Sigmoid colon (tissue), 6 donors: ENCODE measurements at regions not wholly inside any gene's neighbourhood (a gene's known extent, or its start where the extent isn't known, plus 50 kb on each side); places are given as distances from the start of the nearest gene placed in this dataset.

Experiments
- DNase-seq: peaks from one replicate; pipeline ENCODE4 v3.0.0-alpha.2; 2019
- H3K27ac ChIP-seq, 4 donors: fragments of 200-600 bp; sonication (generic); one replicate each; pipeline ENCODE4 v1.5.1; 2016 to 2019; ENCODE audit warnings: mild to moderate bottlenecking in 1 of 4
- H3K27me3 ChIP-seq, 3 donors: fragments of 200-600 bp; sonication (generic); one replicate each; pipeline ENCODE4 v1.5.1; 2019; ENCODE audit warnings: mild to moderate bottlenecking in 1 of 3
- H3K36me3 ChIP-seq, 4 donors: fragments of 200-600 bp; sonication (generic); one replicate each; pipeline ENCODE4 v1.5.1; 2016 to 2019
- H3K4me1 ChIP-seq, 4 donors: fragments of 200-600 bp; sonication (generic); one replicate each; pipeline ENCODE4 v1.5.1; 2017 to 2019
- H3K4me3 ChIP-seq, 4 donors: fragments of 200-600 bp; sonication (generic); one replicate each; pipeline ENCODE4 v1.5.1; 2017 to 2019; ENCODE audit warnings: mild to moderate bottlenecking in 2 of 4, moderate library complexity in 1 of 4
- H3K9me3 ChIP-seq, 4 donors: fragments of 200-600 bp in 3 of 4; sonication (generic) in 3 of 4; one replicate each; pipeline versions ENCODE4 v1.5.1 to v1.6.1; 2013 to 2019
- EP300 ChIP-seq, 4 donors: sonication (generic); formaldehyde crosslinking; IDR thresholded peaks; one replicate each; pipeline ENCODE4 v1.6.1; 2017; ENCODE audit warnings: antibody characterized with exemption in 4 of 4
- POLR2A ChIP-seq, 2 donors: fragments of 450-650 bp; IDR thresholded peaks; one replicate each; pipeline ENCODE4 v1.6.1; 2016; ENCODE audit warnings: antibody characterized with exemption in 2 of 2, mild to moderate bottlenecking in 2 of 2, moderate library complexity in 2 of 2
- POLR2AphosphoS5 ChIP-seq, 4 donors: sonication (generic); formaldehyde crosslinking; IDR thresholded peaks; one replicate each; pipeline ENCODE4 v1.6.1; 2017; ENCODE audit warnings: antibody characterized with exemption in 4 of 4
- WGBS, 2 donors: extraction: QIAGEN DNeasy Blood & Tissue Kit; methylation state at CpG; one replicate each; pipeline ENCODE4 v1.1.7; 2013; 5-methylcytosine and 5-hydroxymethylcytosine counted together
- intact Hi-C: fragments of 100-400 bp; cut with DNase I; formaldehyde crosslinking; loops from one replicate; pipeline ENCODE4 v1.15.1; 2023
- TF ChIP-seq, protein P1 (sequence below), 4 experiments: fragments of 450-650 bp in 3 of 4; fragments of 200-600 bp in 1 of 4; IDR thresholded peaks; one replicate each; pipeline ENCODE4 v1.5.1; 2016 to 2019; ENCODE audit warnings: antibody characterized with exemption in 4 of 4, mild to moderate bottlenecking in 3 of 4, moderate library complexity in 2 of 4
- donor health status: healthy with polysubstance abuse.
- donor health status: healthy.

GRCh38 chr3:193801097-193801496 is 208.1 kb downstream of the OPA1 start:
- Histone ChIP-seq H3K27me3 (no peaks in the 10 kb centered on the region), H3K9me3 (no peaks in the 10 kb centered on the region), H3K4me1 (peaks cover 0 to 7% (median 5%) of the 10 kb centered on the region in 4 donors), H3K4me3 (no peak overlapping the region), H3K27ac (no peak overlapping the region), H3K36me3 (no peaks in the 10 kb centered on the region)
- intact Hi-C loops, result no loop called here
- no peak for TF ChIP-seq EP300 (IDR thresholded peaks at IDR 0.05)
- no peak for TF ChIP-seq POLR2AphosphoS5 (IDR thresholded peaks at IDR 0.05)
- TF ChIP-seq, protein P1, sequence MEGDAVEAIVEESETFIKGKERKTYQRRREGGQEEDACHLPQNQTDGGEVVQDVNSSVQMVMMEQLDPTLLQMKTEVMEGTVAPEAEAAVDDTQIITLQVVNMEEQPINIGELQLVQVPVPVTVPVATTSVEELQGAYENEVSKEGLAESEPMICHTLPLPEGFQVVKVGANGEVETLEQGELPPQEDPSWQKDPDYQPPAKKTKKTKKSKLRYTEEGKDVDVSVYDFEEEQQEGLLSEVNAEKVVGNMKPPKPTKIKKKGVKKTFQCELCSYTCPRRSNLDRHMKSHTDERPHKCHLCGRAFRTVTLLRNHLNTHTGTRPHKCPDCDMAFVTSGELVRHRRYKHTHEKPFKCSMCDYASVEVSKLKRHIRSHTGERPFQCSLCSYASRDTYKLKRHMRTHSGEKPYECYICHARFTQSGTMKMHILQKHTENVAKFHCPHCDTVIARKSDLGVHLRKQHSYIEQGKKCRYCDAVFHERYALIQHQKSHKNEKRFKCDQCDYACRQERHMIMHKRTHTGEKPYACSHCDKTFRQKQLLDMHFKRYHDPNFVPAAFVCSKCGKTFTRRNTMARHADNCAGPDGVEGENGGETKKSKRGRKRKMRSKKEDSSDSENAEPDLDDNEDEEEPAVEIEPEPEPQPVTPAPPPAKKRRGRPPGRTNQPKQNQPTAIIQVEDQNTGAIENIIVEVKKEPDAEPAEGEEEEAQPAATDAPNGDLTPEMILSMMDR (IDR thresholded peaks at IDR 0.05), result no peak
- no peak for TF ChIP-seq POLR2A (IDR thresholded peaks at IDR 0.05)
- no peak for DNase-seq

- TF ChIP-seq EP300 (IDR thresholded peaks at IDR 0.05), result no peak
- TF ChIP-seq, protein P1 (IDR thresholded peaks at IDR 0.05), result no peak
- no peak for TF ChIP-seq POLR2A (IDR thresholded peaks at IDR 0.05)
- no peak for TF ChIP-seq POLR2AphosphoS5 (IDR thresholded peaks at IDR 0.05)
- H3K27me3 ChIP-seq, result no peaks in the 10 kb centered on the region
- no peak for DNase-seq
- no peaks in the 10 kb centered on the region for H3K36me3 ChIP-seq
- peaks cover 0 to 7% (median 5%) of the 10 kb centered on the region in 4 donors for H3K4me1 ChIP-seq
- H3K4me3 ChIP-seq, result no peak overlapping the region
- intact Hi-C loops, result no loop called here
- no peak overlapping the region for H3K27ac ChIP-seq
- 20 to 75% methylated on average over 4 of the region's 4 CpGs for WGBS, 2 donors
- H3K9me3 ChIP-seq, result no peaks in the 10 kb centered on the region
These were observed 210.3 kb downstream of the OPA1 start for GRCh38 chr3:193803288-193803687.

DNA sequence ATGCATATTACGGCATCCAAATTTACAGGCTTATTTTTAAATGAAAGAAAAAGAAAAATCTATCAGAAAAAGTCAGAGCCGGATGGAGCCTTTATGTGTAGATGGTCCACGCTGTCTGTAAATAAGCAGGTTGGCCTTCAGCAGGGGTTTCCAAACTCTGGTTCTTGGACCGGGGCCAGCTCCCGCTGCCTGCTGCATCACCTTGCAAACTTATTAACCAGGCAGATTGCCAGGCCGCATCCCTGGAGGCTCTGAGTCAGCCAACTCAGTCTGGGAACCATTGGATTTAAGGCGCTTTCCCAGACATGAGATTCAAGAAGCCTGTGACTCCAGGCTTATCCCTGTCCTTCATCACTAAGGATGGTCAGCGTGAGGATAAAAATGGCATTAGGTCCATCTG is 212.4 kb downstream of the OPA1 start:
- TF ChIP-seq, protein P1 (IDR thresholded peaks at IDR 0.05), result no peak
- TF ChIP-seq POLR2A (IDR thresholded peaks at IDR 0.05) (no peak), POLR2AphosphoS5 (IDR thresholded peaks at IDR 0.05) (no peak)
- Histone ChIP-seq H3K4me1 (peaks cover 0 to 7% (median 5%) of the 10 kb centered on the region in 4 donors), H3K36me3 (no peaks in the 10 kb centered on the region), H3K27me3 (no peaks in the 10 kb centered on the region), H3K9me3 (no peaks in the 10 kb centered on the region), H3K27ac (no peak overlapping the region), H3K4me3 (no peak overlapping the region)
- peak; percentile 77 for DNase-seq
- 53 to 77% methylated on average over 8 of the region's 8 CpGs for WGBS, 2 donors
- intact Hi-C loops, result no loop called here

DNA sequence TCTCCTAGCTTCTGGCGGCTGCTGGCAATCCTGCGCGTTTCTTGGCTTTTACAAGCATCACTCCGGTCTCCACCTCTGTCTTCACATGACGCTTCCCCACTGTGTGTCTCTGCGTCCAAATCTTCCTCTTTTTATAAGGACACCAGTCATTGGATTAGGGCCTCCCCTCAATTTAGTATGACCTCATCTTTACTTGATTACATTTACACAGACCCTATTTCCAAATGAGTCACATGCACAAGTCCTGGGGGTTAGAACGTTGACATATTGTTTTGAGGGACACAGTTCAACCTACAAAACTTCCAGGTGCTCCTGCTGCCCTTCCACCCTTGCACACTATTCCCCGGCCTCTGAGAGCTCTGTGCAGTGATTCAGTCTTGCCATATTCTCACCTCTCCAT is 215.3 kb downstream of the OPA1 start:
- no peaks in the 10 kb centered on the region for H3K27me3 ChIP-seq
- TF ChIP-seq, protein P1 (IDR thresholded peaks at IDR 0.05), result no peak
- TF ChIP-seq POLR2A (IDR thresholded peaks at IDR 0.05), result no peak
- no peak for DNase-seq
- intact Hi-C loops, result no loop called here
- peaks cover 0 to 7% (median 5%) of the 10 kb centered on the region in 4 donors for H3K4me1 ChIP-seq
- WGBS, 2 donors, result 91 to 92% methylated on average over 8 of the region's 8 CpGs
- H3K36me3 ChIP-seq, result no peaks in the 10 kb centered on the region
- H3K9me3 ChIP-seq, result no peaks in the 10 kb centered on the region
- no peak overlapping the region for H3K4me3 ChIP-seq
- no peak overlapping the region for H3K27ac ChIP-seq

GRCh38 chr3:193809106-193809505 is 216.1 kb downstream of the OPA1 start:
- Histone ChIP-seq H3K4me3 (no peak overlapping the region), H3K36me3 (no peaks in the 10 kb centered on the region), H3K27ac (no peak overlapping the region), H3K27me3 (no peaks in the 10 kb centered on the region), H3K4me1 (peaks cover 0 to 7% (median 5%) of the 10 kb centered on the region in 4 donors), H3K9me3 (no peaks in the 10 kb centered on the region)
- intact Hi-C loops, result no loop called here
- peak; percentile 47 for DNase-seq
- TF ChIP-seq EP300 (IDR thresholded peaks at IDR 0.05) (no peak), POLR2AphosphoS5 (IDR thresholded peaks at IDR 0.05) (no peak), POLR2A (IDR thresholded peaks at IDR 0.05) (no peak)
- TF ChIP-seq, protein P1 (IDR thresholded peaks at IDR 0.05), result no peak
- 87 to 91% methylated on average over 2 of the region's 2 CpGs for WGBS, 2 donors
